Calu3 (cell line): ENCODE measurements at regions not wholly inside any gene's neighbourhood (a gene's known extent, or its start where the extent isn't known, plus 50 kb on each side); places are given as distances from the start of the nearest gene placed in this dataset.

Experiments
- BruUV-seq: library from RNA; stranded (reverse); fragments of 400-500 nt; replicated peaks from 2 replicates; lab custom pipeline; 2021; lab: Mats Ljungman, UMichigan
- CTCF ChIA-PET: fragments of 300-600 bp; sonication (Branson Sonifier 250); formaldehyde crosslinking; loops from one replicate; lab custom pipeline; 2022; ENCODE audit warnings: antibody characterized with exemption; lab: Charles Lee
- DNase-seq: peaks from one replicate; pipeline ENCODE4 v3.0.0; 2022
- H3K27ac Mint-ChIP-seq: one replicate; pipeline ENCODE4 v1.8.0; 2022; ENCODE audit warnings: mixed read lengths; ENCODE audit not compliant: unreplicated experiment
- H3K27me3 Mint-ChIP-seq: one replicate; pipeline ENCODE4 v1.8.0; 2022; ENCODE audit warnings: mixed read lengths; ENCODE audit not compliant: unreplicated experiment
- H3K36me3 Mint-ChIP-seq: one replicate; pipeline ENCODE4 v1.8.0; 2022; ENCODE audit warnings: mild to moderate bottlenecking, moderate library complexity, mixed read lengths; ENCODE audit not compliant: insufficient read depth, unreplicated experiment
- H3K4me1 Mint-ChIP-seq: one replicate; pipeline ENCODE4 v1.8.0; 2022; ENCODE audit warnings: mild to moderate bottlenecking, low read depth, mixed read lengths; ENCODE audit not compliant: unreplicated experiment
- H3K4me3 Mint-ChIP-seq: one replicate; pipeline ENCODE4 v1.8.0; 2022; ENCODE audit warnings: mild to moderate bottlenecking, low read depth, moderate library complexity, mixed read lengths; ENCODE audit not compliant: unreplicated experiment
- H3K9me3 Mint-ChIP-seq: one replicate; pipeline ENCODE4 v1.8.0; 2022; ENCODE audit warnings: low read depth, mixed read lengths; ENCODE audit not compliant: unreplicated experiment
- intact Hi-C: fragments of 100-400 bp; cut with micrococcal nuclease; formaldehyde crosslinking; loops from one replicate; pipeline ENCODE4 v1.10.0; 2022; ENCODE audit not compliant: unreplicated experiment
- TF ChIP-seq, protein P1 (sequence below): fragments of 200-600 bp; IDR thresholded peaks from one replicate; pipeline ENCODE4 v1.8.0; 2022; ENCODE audit warnings: antibody characterized with exemption; ENCODE audit not compliant: unreplicated experiment

DNA sequence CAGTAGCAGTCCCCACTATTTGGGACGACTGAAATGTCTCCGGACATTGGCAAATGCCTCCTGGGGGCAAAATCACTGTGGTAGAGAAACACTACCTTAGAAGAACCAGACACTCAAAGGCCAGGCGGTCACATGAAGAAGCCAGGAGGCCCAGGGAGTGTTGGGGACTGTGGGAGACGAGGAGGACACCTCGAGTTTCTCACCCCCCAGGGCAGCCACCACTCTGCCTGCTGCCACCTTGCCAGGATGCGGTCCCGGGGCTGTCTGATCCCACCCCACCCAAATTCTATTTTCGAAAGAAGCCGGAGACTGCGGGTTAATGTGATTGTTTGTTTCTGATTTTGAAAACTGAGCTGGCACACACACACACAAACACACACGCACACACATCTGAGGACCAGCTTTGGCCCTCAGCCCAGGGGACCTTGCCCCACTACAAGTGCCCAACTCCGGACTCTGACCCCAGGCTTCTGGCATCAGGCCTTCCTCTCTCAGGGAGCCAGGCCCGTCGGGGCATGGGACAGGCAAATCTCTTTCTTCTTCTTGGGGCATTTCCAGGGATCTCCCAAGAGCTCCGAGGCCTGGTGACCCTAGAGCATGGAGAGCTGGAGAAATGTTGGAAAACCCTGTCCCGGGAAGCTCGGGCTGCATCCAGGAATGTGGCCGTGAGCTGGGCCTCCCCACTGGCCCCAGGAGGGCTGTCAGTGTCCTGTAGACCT lies 187.5 kb upstream of the PMEPA1 start:
- H3K9me3 Mint-ChIP-seq, result peaks cover 5% of the 10 kb centered on the region
- no peak overlapping the region for H3K27ac Mint-ChIP-seq
- TF ChIP-seq, protein P1, sequence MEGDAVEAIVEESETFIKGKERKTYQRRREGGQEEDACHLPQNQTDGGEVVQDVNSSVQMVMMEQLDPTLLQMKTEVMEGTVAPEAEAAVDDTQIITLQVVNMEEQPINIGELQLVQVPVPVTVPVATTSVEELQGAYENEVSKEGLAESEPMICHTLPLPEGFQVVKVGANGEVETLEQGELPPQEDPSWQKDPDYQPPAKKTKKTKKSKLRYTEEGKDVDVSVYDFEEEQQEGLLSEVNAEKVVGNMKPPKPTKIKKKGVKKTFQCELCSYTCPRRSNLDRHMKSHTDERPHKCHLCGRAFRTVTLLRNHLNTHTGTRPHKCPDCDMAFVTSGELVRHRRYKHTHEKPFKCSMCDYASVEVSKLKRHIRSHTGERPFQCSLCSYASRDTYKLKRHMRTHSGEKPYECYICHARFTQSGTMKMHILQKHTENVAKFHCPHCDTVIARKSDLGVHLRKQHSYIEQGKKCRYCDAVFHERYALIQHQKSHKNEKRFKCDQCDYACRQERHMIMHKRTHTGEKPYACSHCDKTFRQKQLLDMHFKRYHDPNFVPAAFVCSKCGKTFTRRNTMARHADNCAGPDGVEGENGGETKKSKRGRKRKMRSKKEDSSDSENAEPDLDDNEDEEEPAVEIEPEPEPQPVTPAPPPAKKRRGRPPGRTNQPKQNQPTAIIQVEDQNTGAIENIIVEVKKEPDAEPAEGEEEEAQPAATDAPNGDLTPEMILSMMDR, result no peak
- H3K27me3 Mint-ChIP-seq, result peaks cover 15% of the 10 kb centered on the region
- H3K4me3 Mint-ChIP-seq, result no peak overlapping the region
- intact Hi-C loops, result no loop called here
- no TSS peak for BruUV-seq
- no peak for DNase-seq
- H3K4me1 Mint-ChIP-seq, result peaks cover 43% of the 10 kb centered on the region
- H3K36me3 Mint-ChIP-seq, result peaks cover 4% of the 10 kb centered on the region
- CTCF ChIA-PET, result no interaction called here

DNA sequence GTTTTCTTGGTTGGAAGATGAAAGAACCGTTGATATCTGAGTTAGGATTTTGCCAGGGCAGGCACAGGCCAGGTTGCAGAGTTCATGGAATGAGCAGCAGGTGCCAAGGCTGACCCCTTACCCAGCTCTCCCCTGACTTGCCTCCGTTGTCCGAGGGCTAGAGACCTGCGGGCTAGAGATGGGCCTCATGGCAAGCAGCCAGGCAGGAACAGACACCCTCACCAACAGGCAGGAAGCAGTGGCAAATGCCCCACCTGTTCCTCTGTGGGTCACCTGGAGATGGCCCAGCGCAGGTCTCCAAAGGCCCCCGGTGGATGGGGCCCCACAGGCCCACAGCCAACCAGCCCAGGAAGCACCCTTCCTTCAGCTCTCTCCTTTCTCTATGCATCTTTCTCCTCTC lies 186.7 kb upstream of the PMEPA1 start:
- CTCF ChIA-PET, result interaction anchor here (0.5 kb wide), 1 partner anchor 171 kb away, joined by 6 read pairs; no protein-coding TSS in a partner anchor
- DNase-seq, result no peak
- H3K4me1 Mint-ChIP-seq, result peaks cover 37% of the 10 kb centered on the region
- H3K27me3 Mint-ChIP-seq, result peaks cover 15% of the 10 kb centered on the region
- no peak overlapping the region for H3K4me3 Mint-ChIP-seq
- no peaks in the 10 kb centered on the region for H3K36me3 Mint-ChIP-seq
- TF ChIP-seq, protein P1, result no peak
- intact Hi-C loops, result no loop called here
- H3K9me3 Mint-ChIP-seq, result peaks cover 5% of the 10 kb centered on the region
- no TSS peak for BruUV-seq
- no peak overlapping the region for H3K27ac Mint-ChIP-seq

DNA sequence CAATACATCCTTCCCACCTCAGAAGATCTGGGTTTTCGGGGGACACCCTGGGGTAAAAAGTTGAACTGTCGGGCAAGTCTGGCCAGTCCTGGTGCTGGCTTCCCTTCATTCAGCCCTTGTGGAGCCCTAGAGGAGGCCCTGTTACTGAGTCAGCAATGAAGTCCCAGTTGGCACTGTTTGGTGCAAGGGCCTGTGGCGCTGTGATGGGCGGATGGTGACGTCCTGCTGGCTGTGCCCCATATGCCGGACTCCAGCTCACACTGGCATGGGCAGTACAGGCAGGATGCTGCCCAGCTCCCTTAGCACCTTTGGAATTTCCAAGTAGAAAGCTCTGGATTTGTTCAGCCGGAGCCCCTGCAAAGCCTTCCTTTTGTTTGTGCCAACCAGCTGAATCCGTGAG lies 186.2 kb upstream of the PMEPA1 start:
- CTCF ChIA-PET, result interaction anchor here (0.5 kb wide), 1 partner anchor 172 kb away, joined by 6 read pairs; no protein-coding TSS in a partner anchor
- BruUV-seq, result no TSS peak
- H3K27me3 Mint-ChIP-seq, result peaks cover 15% of the 10 kb centered on the region

DNA sequence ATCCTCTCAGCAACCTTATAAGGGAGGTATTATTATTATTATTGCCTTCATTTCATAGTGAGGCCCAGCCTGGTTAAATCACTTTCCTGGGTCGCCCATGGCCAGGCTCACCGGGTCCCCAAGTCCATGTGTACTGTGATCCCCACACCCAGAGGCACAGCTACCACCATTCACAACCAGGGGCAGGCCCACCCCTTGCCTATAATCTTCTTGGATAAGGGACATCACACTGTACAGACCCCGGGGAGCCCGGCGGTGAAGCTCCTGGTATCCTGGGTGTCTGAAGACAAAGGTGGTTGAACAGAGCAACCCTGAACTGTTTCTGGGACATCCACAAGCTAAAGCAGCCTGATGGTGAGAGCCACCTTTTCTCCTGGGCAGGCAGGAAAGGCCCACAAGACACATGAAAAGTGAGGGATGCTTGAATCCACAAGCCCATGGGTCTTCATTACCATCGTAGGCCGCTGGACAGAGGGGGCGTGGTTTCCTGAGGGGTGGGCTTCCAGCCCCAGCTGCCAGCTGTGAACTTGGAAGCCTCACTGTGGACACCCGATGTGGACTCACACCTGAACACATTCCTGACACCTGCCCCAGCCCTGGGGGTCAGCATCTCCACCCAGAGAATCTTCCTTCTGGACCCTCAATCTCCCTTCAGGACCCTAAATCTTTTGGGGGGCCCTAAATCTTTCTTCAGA lies 185.5 kb upstream of the PMEPA1 start:
- intact Hi-C loops, result no loop called here
- H3K4me3 Mint-ChIP-seq, result no peak overlapping the region
- no peak for DNase-seq
- H3K27ac Mint-ChIP-seq, result no peak overlapping the region
- no peaks in the 10 kb centered on the region for H3K36me3 Mint-ChIP-seq
- H3K9me3 Mint-ChIP-seq, result peaks cover 5% of the 10 kb centered on the region
- TF ChIP-seq, protein P1, result no peak
- peaks cover 15% of the 10 kb centered on the region for H3K27me3 Mint-ChIP-seq
- no TSS peak for BruUV-seq
- H3K4me1 Mint-ChIP-seq, result peaks cover 30% of the 10 kb centered on the region
- CTCF ChIA-PET, result no interaction called here

More for the DNA sequence above, 186.2 kb upstream of the PMEPA1 start:
- no peak for DNase-seq
- intact Hi-C loops, result no loop called here
- TF ChIP-seq, protein P1, result no peak
- Mint-ChIP-seq H3K36me3 (no peaks in the 10 kb centered on the region), H3K9me3 (peaks cover 5% of the 10 kb centered on the region), H3K27ac (no peak overlapping the region), H3K4me3 (no peak overlapping the region), H3K4me1 (peaks cover 37% of the 10 kb centered on the region)
